ENCODE measurements at regions not wholly inside any gene's neighbourhood (a gene's known extent, or its start where the extent isn't known, plus 50 kb on each side); places are given as distances from the start of the nearest gene placed in this dataset.

- TF ChIP-seq ZNF253 (CRISPR knock-in tag; IDR thresholded peaks at IDR 0.05; ENCODE audit: borderline replicate concordance): no peak
- no peak for TF ChIP-seq ZNF646 (CRISPR knock-in tag; IDR thresholded peaks at IDR 0.05)
- TF ChIP-seq SNAPC5 (CRISPR knock-in tag; IDR thresholded peaks at IDR 0.05; ENCODE audit: borderline replicate concordance): no peak
- TF ChIP-seq ZNF34 (CRISPR knock-in tag; IDR thresholded peaks at IDR 0.05; ENCODE audit: borderline replicate concordance): no peak
- no peak for TF ChIP-seq PBX2 (CRISPR knock-in tag; IDR thresholded peaks at IDR 0.05)
These were observed 166.8 kb downstream of the FTCDNL1 start (continued) for GRCh38 chr2:199684168-199684567.

DNA sequence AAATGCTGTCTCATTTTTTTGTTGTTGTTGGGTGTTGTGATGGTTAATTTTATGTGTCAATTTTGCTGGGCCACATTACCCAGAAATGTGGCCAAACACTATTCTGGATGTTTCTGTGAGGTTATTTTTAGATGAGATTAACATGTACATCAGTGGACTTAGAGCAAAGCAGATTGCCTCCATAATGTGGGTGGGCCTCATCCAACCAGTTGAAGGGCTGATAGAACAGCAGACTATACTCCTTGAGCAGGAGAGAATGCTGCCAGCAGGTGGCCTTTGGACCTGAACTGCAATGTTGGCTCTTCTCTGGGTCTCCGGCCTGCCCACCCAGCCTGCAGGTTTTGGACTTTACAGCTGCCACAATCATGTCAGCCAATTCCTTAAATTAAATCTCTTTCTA is 169.0 kb downstream of the FTCDNL1 start:
- Histone ChIP-seq H3K36me3 (replicated peaks in 1 of 2; ENCODE audit: control insufficient read depth in 1 of 2, insufficient read depth in 2 of 2, low read length in 2 of 2) (no peaks in the 10 kb centered on the region), H3K79me2 (ENCODE audit: insufficient read depth, low read length) (no peaks in the 10 kb centered on the region), H3K27ac (ENCODE audit: extremely low read length, insufficient read depth, low read length) (no peak overlapping the region), H3K4me1 (ENCODE audit: insufficient read depth, low read length) (0 out of 2 replicates have a peak, but pooled peaks cover 5% of the 10 kb centered on the region), H3K27me3 (ENCODE audit: control insufficient read depth in 1 of 2, insufficient read depth in 2 of 2, low read length in 2 of 2) (no peaks in the 10 kb centered on the region), H3K4me3 (replicated peaks in 1 of 3; ENCODE audit: insufficient read depth in 1 of 3, low read depth in 2 of 3, low read length in 3 of 3) (no peak overlapping the region), H3K4me2 (ENCODE audit: low read depth, low read length) (no peak overlapping the region), H3K9me3 (ENCODE audit: low read length) (no peaks in the 10 kb centered on the region), H4K20me1 (ENCODE audit: insufficient read depth, low read length) (no peaks in the 10 kb centered on the region), H2AFZ (ENCODE audit: low read length) (no peak overlapping the region), H3K9ac (ENCODE audit: insufficient read depth, low read depth, low read length) (no peak overlapping the region)
- intact Hi-C loops (cut with micrococcal nuclease; ENCODE audit: unreplicated experiment): no loop called here
- FAIRE-seq (no peak), DNase-seq (ENCODE audit: low spot score) (no peak), ATAC-seq (no peak)
- WGBS (ENCODE audit: low lambda C conversion rate): 7% methylated on average over 1 of the region's 1 CpG
- BruUV-seq (replicated peaks): no TSS peak
- in situ Hi-C loops (cut with HindIII; ENCODE audit: extremely low pct_ligation_motif_present, low pct_unique_long_range_greater_than_20kb): no loop called here
- POLR2A ChIA-PET: no interaction called here
- CTCF ChIA-PET (ENCODE audit: low intra/inter-chr PET ratio, low total read pairs): no interaction called here
- TF ChIP-seq, protein P1, sequence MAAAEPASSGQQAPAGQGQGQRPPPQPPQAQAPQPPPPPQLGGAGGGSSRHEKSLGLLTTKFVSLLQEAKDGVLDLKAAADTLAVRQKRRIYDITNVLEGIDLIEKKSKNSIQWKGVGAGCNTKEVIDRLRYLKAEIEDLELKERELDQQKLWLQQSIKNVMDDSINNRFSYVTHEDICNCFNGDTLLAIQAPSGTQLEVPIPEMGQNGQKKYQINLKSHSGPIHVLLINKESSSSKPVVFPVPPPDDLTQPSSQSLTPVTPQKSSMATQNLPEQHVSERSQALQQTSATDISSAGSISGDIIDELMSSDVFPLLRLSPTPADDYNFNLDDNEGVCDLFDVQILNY (CRISPR knock-in tag; conservative IDR thresholded peaks at IDR 0.05): no peak
- TF ChIP-seq ZNF496 (CRISPR knock-in tag; IDR thresholded peaks at IDR 0.05; ENCODE audit: insufficient replicate concordance) (no peak), GTF2F1 (IDR thresholded peaks at IDR 0.05; ENCODE audit: low read length) (no peak), ZNF839 (CRISPR knock-in tag; IDR thresholded peaks at IDR 0.05; ENCODE audit: borderline replicate concordance) (no peak), YEATS2 (CRISPR knock-in tag; IDR thresholded peaks at IDR 0.05; ENCODE audit: borderline replicate concordance) (no peak), POGZ (CRISPR knock-in tag; IDR thresholded peaks at IDR 0.05) (no peak), CTCF (CRISPR knock-in tag; IDR thresholded peaks at IDR 0.05) (no peak)
